CMK (cell line): ENCODE measurements at regions not wholly inside any gene's neighbourhood (a gene's known extent, or its start where the extent isn't known, plus 50 kb on each side); places are given as distances from the start of the nearest gene placed in this dataset.
"Not testable (repeated sequence)": the region's sequence is repeated elsewhere in the genome, so short reads cannot be mapped to it uniquely, and the experiment has no call there.

Experiments used
- DNase-seq: peaks from one replicate; pipeline ENCODE4 v3.0.0-alpha.2; 2010; ENCODE audit warnings: low read depth

DNA sequence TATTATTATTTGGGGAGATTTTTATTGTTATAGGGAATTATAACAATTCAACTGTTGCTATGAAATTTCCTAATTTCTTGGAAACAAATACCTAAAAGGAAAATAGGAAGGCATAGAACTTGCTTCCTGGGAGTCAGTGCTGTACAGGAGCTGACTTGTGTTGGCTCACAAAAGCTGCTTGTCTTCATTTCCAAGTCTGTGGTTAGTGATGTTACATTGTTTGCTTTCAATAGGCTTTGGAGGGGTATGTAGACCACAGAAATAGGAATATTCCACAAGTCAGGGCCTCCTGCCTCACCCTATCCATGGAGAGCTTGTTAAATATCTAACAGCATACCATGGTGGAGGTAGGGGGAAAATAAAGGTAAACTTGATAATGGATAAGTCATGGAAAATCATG, 688.9 kb upstream of the FAM98A start:
- DNase-seq: no peak

DNA sequence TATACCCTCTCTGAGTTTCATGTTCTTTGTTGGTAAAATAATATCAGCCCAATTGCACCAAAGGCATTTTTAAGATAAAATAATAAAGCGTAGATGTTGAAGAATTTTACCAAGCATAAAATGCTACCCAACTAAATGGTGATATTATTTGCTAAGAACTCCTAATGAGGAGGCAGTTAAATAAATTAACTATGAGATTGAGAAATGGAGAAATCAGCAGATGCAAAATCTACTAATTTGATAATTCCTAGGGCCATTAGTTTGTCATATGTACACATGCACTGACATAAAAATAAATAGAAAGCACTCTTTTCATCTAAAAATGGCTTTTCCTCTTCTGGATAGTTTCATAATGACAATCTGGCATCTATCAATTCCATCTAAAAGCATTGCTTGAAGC, 681.5 kb upstream of the FAM98A start:
- DNase-seq: no peak

DNA sequence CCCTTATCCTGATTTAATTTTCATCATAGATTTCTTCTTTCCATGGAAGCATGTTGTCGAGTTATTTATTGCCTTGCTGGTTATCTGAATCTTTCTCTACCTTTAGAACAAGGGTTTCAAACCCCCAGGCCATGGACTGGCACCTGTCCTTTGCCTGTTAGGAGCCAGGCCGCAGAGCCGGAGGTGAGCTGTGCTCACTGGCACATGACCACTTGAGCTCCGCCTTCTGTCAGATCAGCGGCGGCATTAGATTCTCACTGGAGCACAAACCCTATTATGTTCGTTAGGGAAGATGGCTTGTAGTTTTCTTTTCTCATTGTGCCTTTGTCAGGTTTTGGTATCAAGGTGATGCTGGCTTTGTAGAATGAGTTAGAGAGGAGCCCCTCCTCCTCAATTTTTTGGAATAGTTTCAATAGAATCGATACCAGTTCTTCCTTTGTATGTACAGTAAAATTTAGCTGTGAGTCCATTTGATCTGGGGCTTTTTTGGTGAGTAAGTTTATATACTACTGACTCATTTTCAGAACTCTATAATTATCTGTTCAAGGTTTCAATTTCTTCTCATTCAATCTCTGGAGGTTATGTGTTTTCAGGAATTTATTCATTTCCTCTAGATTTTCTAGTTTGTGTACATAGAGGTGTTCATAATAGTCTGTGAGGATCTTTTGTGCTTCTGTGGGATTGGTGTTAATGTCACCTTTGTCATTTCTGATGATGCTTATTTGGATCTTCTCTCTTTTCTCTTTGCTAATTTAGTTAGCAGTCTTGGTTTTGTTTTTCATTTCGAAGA, 668.0 kb upstream of the FAM98A start:
- no peak for DNase-seq

DNA sequence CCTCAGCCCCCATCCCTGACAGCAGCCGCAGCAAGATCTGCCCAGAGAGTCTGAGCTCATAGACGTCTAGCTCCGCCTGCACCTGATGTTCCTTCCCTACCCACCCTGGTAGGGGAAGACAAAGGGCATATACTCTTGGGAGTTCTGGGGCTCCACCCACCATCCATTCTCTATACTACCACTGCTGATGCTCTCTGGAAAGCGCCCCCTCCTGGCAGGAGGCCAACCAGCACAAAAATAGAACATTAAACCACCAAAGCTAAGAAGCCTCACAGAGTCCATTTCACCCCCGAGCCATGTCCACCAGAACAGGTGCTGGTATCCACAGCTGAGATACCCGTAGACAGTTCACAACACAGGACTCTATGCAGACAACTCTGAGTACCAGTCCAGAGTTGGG, 662.6 kb upstream of the FAM98A start:
- no peak for DNase-seq

DNA sequence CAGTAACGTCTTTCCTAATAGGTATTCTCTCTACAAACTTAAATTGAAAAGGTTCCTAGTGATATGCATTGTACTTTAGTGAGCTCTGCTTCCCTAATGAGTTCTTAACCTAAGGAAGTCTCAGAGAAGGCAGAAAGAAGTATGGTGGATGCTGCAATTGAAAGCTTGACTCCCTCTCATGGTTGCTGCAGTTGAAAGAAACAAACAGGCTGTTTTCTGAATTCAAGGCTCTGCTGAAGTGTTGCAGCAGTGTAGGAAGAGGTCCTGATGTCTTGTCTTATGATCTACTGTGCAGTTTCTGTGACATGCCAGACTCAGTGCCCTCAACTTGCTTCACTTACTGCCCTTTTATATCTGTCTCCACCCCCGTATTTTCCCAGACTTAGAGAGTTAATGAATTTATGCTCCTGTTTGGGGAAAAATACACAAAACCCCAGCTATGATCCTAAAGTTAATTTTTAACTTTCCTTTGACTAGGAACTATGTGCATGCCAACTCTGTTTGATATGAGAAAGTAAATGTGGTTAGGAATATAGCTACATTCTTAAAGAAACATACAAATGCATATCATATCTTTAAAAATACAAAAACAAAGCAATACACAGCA, 655.3 kb upstream of the FAM98A start:
- DNase-seq: no peak

DNA sequence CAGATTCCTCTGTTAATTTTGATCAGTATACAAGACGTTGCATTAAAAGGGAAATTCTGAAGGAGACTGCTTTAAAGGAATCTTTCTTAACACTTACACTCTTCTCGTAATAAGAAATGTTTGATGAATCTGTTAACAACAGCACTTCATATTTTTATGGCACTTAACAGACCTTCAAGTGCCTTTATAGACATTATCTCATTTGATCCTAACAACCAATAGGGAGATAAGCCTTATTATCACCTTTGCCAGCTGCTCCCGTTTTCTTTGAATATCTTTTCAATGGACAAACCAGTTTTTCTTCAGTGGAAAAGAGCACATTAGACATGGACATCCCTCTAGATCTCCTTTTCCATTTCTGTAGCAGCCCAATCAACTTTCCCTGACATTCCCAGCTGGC, 653.0 kb upstream of the FAM98A start:
- no peak for DNase-seq

DNA sequence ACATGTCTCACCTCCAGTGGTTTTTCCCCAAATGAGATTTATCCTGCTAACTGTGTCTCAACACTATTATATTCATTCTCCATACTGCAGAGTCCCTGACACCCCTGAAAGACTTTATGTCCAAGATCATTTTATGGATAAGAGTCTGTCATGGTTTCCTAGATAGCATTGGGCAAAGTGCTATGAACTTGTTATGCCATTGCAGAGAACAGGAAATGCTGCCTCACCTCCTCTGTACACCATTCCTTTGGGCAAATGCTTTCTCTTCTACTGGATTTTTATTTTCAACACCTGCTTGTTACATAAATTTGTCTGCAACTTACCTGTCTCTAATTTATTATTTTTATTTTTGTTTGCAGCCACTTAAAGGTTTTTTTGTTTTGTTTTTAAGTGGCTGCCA, 652.5 kb upstream of the FAM98A start:
- DNase-seq: no peak

DNA sequence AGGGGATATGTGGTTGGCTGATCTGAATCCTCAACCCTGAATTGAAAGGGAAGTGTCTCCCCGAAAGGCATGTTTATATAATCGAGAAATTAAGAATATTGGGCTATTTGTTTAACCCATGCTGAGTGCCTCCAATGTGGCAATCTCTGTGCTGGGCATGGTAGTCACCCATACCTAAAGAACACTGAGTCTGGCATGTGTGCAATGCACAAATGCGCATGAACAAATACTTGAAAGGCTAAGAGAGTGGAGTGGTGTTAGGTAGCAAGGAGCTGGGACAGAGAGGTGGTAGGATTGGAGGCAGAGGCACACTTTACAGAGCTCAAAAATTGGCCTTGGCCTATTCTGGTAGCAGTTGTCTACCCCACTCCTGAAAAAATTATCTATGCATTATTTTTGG, 645.1 kb upstream of the FAM98A start:
- no peak for DNase-seq

DNA sequence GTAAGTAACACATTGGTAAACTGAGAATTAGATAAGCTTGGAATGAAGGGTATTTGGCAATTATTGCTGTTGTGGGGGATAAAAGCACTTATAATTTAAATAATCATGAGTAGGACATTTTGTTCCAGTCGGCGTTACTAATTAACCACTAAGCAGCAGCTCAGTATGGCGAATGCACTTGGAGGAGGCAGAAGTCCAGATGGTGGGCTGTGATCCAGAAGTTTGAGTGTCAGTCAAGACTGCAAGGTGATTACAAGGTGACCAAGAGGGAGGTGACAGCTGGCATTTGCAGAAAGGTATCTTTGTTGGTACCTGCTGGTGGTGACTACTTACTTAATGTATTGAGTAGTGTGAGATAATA, 643.6 kb upstream of the FAM98A start:
- DNase-seq: no peak

DNA sequence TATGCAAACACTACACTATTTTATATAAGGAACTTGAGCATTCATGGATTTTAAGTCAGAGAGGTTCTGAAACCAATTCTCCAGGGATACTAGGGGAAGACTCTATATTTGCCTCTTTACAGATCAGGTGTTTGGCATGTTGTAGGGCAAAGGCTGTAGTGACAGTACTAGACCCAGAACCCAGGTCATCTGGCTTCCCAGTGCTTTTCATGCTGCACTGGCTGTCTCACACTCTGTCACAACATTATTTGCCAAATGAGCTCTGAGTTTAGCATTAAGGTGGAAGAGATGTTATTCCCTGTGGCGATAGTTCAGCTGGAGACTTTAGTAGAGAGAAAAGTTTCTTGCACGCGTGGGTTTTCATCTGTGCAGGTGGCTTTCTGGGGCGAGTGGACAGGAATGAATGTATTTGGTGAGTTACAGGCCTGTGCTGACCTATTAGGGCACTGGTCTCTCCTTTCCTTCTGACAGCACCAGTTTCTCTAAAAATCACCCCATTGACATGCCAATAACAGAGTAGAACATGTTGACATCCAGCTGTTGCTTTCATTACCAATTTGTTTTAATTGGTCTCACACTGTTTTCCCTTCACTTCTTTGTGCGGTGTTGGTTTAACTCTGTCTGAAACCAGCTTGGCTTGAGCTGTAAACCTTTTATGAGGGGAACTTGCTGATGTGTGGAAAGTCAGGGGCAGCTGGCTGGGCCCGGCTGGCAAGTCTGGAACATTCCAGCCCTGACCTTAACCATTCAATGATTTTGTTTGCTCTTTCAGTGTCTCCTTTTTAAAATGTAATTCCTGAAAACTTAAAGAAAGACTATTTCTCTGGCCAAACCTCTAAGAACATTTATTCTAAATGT, 643.0 kb upstream of the FAM98A start:
- DNase-seq: no peak

DNA sequence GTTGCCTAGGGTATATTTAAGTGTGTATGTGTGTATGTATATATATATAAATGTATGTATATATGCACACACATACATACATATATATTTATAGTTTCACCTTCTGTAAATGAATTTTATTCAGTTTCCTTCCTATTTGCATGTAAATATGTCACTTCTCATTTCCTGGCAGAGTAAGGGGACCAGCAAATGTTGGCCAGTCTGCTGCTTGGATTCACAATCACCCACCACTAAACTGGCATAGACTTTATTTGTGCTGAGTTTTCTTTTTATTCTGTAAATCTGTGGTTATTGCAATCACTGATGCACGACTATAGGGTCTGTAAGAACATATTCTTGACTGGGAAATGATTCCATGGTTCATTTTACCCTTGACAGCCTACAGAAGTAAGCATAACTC, 640.4 kb upstream of the FAM98A start:
- no peak for DNase-seq

DNA sequence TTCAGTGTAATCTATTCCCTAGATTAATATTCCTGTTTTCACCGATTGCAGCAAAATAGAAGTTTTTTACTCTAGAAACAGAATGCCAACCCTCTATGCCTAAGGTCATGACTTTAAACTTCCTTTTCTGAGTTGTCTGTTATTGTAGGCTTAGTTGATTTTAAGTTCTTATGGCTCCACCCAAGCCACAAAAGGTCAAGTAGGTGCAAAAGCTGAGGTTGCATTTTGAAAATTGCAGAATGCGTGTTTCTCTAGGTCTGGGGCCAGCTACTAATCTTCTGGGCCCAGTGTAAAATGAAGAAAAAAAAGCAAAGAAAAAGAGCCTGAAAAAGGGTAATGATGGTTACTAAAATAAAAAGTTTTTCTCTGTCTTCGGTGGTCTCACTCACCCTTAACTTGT, 635.7 kb upstream of the FAM98A start:
- no peak for DNase-seq

DNA sequence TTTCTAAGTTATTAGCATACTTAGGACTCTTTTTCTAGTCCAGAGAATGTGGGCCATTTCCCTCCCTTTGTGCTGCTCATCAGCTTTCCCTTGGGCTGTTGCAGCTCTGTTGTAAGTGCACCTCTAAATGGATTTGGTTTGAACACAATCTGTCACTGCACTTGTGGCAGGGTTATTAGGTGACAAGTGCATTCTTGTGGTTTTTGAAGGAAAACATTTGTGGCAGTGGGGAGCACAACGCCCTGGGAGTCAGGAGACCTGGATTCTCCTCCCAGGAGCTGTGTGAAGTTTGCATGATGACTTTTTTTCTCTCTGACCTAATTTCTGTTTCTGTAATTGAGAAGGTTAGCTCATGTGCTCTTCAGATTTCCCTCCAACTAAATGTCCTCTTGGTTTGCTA, 630.9 kb upstream of the FAM98A start:
- no peak for DNase-seq

DNA sequence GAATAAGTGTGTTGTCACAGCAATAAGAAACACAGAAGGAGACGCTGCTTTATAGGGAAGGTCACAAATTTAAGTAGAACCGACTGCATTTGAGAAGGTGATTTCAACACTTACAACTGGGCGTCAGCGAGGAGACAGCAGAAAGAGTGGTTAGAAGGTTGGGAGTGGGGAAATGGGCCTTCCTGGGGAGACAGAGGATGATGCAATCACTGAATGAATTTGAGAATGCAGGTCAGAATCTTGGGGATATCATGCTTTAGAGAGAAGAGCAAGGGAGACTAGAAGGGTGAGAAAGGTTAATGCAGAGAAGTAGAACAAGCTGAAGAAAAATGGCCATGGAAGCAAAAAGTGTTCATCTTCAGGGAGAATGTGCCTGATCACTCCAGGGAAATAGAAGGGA, 616.1 kb upstream of the FAM98A start:
- no peak for DNase-seq

DNA sequence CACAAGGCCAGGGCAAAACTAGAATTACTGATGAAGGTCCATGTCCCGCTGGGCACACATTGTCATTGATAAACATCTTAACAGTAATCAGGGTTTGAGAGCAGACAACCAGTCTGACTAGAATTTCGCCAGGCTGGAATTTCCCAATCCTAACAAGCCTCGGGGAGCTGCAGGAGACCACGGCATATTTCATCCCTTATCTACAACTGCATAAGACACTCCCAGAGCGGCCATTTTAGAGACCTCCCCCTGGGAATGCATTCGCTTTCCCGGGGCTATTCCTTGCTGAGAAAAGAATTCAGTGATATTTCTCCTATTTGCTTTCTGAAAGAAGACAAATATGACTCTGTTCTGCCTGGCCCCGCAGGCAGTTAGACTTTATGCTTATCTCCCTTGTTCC, 611.3 kb upstream of the FAM98A start:
- not testable (repeated sequence) for DNase-seq

DNA sequence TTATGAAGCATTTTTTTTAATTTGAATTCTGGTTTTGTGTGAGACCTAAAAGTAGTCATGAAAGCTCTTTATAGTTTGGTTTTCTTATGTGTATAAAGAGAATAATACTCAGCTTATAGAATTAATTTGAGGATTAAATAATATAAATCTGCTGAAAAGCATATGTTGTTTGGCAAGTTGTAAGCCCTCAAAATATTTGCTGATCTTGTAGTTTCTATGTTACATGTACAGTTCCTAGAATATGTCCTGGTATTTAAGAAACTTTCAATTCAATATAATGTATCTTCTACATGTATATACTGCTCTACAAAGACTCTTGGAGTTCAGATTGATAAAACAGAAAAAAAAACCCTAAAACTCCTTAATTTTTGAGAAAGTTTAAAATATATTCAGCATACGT, 605.5 kb upstream of the FAM98A start:
- DNase-seq: no peak

DNA sequence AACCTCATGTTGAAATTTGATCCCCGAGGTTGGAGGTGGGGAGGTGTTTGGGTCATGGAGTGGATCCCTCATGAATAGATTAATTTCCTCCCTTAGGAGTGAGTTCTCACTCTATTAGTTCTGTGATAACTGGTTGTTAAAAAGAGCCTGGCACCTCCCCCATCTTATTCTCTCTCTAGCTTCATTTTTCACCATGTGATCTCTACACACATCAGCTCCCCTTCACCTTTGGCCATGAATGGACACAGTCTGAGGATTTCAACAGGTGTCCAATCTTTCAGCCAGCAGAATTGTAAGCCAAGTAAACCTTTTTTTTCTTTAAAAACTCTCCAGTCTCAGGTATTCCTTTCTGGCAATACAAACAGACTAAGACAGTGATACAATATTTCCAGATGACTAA, 602.0 kb upstream of the FAM98A start:
- no peak for DNase-seq

DNA sequence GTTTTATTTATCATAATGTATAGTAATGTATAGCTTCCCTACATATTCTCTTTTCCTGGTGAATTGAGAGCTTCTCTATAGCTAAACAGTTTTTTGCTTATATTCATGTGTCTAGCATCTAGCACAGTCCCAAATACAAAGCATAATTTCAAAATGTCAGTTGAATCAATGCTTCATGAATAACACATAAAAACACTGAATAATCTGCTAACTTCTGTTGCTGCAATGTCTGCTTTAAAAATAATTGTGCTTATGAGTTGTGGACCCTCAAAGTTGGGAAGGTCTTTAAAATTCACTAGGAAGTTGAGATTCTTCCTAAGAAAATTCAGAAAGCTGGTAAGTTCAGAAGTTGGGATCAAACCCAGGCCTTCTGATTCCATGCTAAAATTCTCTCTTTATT, 600.9 kb upstream of the FAM98A start:
- no peak for DNase-seq

DNA sequence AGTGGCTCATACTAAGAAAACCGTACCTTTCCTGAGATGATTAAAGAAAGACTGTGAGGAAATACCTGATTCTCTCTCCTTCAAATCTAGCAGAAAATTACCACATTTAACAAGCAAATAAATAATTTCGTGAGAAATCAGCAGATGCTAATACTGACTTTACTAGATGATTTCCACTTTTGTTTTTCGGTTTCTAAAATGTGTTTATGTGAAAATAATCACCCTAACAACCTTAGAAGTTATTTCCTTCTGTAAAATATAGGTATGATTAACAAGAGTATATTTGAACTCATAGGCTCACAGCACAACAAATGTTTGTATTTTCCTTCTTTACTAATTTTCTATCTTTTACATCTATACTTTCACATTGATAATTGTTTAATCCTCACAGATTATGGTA, 594.1 kb upstream of the FAM98A start:
- no peak for DNase-seq

DNA sequence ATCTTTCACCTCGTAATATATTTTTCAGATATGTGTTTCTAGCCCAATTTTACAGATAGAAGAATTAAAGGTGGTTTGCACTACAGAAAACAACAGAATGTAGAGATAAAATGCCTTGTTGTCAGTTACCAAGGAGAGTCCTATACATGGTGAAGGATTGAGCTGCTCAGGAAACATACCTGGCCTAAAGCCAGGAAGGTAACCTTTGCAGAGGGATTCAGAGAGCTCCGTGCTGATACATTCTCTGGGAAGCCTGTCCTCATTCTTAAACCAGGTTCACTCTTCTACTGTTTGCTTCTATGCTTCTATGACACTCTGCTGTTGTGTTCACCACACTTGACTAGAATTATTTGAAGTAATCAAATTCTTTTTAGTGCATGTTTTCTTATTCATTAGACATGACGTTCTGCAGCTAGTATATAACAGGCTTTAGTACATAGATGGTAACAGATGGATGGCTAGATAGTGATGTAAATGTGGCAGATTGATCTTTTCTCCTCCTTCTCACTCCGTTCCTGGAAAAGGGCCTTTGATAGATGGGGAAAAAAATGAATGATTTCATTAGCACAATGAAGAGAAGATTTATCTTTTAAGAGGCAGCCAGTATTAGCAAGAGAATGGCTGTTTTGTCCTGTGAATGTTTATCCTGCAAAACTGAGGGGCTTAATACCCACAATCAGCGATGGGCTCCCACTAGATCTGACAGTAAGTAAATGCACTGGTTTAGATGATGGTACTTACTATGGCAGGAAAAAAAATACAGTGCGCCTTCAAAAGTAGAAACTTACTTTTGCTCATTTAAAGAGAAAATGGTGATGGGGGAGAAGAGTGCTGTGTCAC, 589.6 kb upstream of the FAM98A start:
- no peak for DNase-seq

DNA sequence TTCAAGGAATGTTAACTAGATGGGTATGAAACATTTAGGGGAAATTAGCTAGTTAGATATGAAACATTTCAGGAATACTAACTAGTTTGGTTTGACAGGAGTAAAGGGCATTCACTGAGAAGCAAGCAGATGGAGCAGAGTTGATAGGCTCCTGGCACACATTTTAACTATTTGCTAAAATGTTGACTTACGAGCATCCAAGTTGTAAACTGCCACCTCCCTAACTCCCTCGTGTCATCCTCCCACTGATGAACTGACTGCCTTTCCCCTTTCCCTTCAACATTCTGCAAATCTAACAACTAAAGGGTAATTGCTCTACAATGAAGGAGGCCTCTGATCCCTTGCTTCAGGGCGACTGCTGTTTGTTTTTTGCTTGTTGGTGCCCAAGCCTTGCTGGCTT, 580.4 kb upstream of the FAM98A start:
- DNase-seq: no peak

DNA sequence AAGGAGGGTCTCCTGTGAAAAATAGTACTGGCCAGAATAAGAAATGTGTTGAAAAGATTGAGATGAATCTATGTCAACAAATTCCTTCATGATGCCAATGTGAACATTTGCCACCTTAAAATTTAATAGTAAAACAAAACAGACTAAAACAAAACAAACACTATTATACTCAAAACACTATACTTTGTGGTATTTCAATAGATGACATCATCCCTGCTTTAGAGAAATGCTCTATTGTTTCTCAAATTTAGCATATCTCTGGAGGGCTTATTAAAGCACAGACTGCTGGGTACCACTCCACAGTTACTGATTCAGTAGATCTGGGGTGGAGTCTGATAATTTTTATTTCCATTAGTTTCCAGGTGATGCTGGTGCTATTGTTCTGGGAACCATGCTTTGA, 579.4 kb upstream of the FAM98A start:
- DNase-seq: no peak
